Body of pancreas (tissue), 4 donors: ENCODE measurements at regions not wholly inside any gene's neighbourhood (a gene's known extent, or its start where the extent isn't known, plus 50 kb on each side); places are given as distances from the start of the nearest gene placed in this dataset.

Experiments used
- POLR2A ChIP-seq, 3 donors: fragments of 450-650 bp; IDR thresholded peaks; one replicate each; pipeline ENCODE4 v1.6.1; 2016; ENCODE audit warnings: antibody characterized with exemption in 3 of 3, mild to moderate bottlenecking in 2 of 3
- TF ChIP-seq, protein P1 (sequence below), 7 experiments: fragments of 450-650 bp in 4 of 7; fragments of 200-600 bp in 3 of 7; sonication (generic) in 3 of 7; IDR thresholded peaks; one replicate each; pipeline ENCODE4 v1.5.1; 2016 to 2019; ENCODE audit warnings: antibody characterized with exemption in 7 of 7

DNA sequence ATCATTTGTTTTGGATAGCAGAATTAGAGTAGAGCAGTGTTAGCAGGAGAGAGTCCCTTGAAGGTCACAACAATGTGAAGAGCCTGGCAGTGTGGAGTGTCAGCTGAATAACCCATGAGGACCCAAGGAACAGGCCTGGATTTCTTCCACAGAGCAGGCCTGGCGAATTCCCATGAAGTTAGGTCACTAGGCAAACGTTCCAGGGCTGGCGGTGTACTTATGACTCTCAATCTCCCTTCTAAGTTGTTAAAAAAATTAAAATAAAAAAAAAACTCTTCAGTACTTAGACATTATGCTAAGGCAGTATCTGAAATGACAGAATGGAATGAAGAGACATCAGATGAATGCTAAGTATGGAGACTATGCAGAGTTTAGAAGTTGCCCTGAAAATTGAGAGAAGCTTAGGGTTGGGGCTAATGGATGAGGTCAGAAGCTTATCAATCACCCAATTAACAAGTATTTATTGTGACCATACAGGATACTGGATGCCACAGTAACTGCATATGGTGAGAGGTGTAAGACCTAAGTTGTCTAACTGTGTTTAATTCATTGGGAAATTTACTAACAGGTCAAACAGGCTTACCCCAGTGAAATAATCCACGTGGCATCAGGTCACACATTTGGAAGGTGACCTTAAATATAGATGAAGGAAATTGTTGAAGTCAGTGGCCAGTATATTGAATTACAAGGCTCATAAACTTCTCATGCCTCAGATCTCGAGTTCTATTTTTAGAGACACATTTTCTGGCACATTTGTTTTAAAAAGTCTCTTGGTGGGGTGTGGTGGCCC lies 126.2 kb upstream of the NRP1 start:
- TF ChIP-seq, protein P1, sequence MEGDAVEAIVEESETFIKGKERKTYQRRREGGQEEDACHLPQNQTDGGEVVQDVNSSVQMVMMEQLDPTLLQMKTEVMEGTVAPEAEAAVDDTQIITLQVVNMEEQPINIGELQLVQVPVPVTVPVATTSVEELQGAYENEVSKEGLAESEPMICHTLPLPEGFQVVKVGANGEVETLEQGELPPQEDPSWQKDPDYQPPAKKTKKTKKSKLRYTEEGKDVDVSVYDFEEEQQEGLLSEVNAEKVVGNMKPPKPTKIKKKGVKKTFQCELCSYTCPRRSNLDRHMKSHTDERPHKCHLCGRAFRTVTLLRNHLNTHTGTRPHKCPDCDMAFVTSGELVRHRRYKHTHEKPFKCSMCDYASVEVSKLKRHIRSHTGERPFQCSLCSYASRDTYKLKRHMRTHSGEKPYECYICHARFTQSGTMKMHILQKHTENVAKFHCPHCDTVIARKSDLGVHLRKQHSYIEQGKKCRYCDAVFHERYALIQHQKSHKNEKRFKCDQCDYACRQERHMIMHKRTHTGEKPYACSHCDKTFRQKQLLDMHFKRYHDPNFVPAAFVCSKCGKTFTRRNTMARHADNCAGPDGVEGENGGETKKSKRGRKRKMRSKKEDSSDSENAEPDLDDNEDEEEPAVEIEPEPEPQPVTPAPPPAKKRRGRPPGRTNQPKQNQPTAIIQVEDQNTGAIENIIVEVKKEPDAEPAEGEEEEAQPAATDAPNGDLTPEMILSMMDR (IDR thresholded peaks at IDR 0.05) = no peak
- no peak for TF ChIP-seq POLR2A (IDR thresholded peaks at IDR 0.05)
